K562 (cell line): ENCODE measurements at regions not wholly inside any gene's neighbourhood (a gene's known extent, or its start where the extent isn't known, plus 50 kb on each side); places are given as distances from the start of the nearest gene placed in this dataset.

Experiments used
- ATAC-seq: fragments of 200-7000 bp; cut with Tn5 transposase; 3 replicates; pipeline ENCODE4 v1.9.1; 2020; ENCODE audit warnings: moderate library complexity
- BruUV-seq: library from RNA; stranded (reverse); fragments of 400-500 nt; replicated peaks from 2 replicates; lab custom pipeline; 2021; lab: Mats Ljungman, UMichigan
- CTCF ChIA-PET: fragments of 300-600 bp; formaldehyde crosslinking; extraction: SDS; loops from one replicate; lab custom pipeline; 2021; ENCODE audit warnings: low intra/inter-chr PET ratio; lab: Yijun Ruan, JAX
- POLR2A ChIA-PET: fragments of 300-600, 350-650 bp; sonication (Branson Sonifier 250); formaldehyde crosslinking; extraction: SDS; loops from one replicate; lab custom pipeline; 2021; ENCODE audit warnings: antibody characterized with exemption, inconsistent platforms; lab: Yijun Ruan, JAX
- DNase-seq, 4 experiments: peaks; one replicate each; pipeline versions ENCODE4 v3.0.0 to v3.0.0-alpha.2; 2011 to 2018; ENCODE audit warnings: low spot score in 3 of 4, mixed read lengths in 3 of 4; ENCODE audit errors: extremely low read depth in 1 of 4
- FAIRE-seq: peaks from 2 replicates; lab custom pipeline; 2011; peaks lifted over from hg19 to GRCh38; lab: Jason Lieb, UNC
- H2AFZ ChIP-seq: 2 replicates; pipeline ENCODE4 v1.6.0; 2011; ENCODE audit warnings: low read depth, low read length, control low read depth, inconsistent platforms
- H3K27ac ChIP-seq: fragments of 200-600 bp; 3 replicates; pipeline ENCODE4 v1.8.0; 2011; ENCODE audit warnings: low read depth, mild to moderate bottlenecking, control low read depth, inconsistent platforms, low read length, moderate library complexity, mixed read lengths; ENCODE audit errors: extremely low read depth
- H3K27me3 ChIP-seq, 2 experiments: fragments of 300-600 bp in 1 of 2; 2 replicates in 1 of 2; 3 replicates in 1 of 2; pipeline versions ENCODE4 v1.6.0 to v1.8.0; 2011; ENCODE audit warnings: inconsistent platforms in 2 of 2, low read length in 2 of 2, mild to moderate bottlenecking in 1 of 2, mixed read lengths in 1 of 2, moderate library complexity in 1 of 2; ENCODE audit not compliant: control insufficient read depth in 2 of 2, insufficient read depth in 2 of 2
- H3K36me3 ChIP-seq: fragments of 300-600 bp; 3 replicates; pipeline ENCODE4 v1.8.0; 2011; ENCODE audit warnings: mild to moderate bottlenecking, low read length, inconsistent platforms; ENCODE audit not compliant: control insufficient read depth, insufficient read depth
- H3K4me1 ChIP-seq, 2 experiments: fragments of 200-600 bp in 1 of 2; replicated peaks in 1 of 2; 2 replicates in 1 of 2; 3 replicates in 1 of 2; pipeline versions ENCODE4 v1.5.1 to v1.8.0; 2011; ENCODE audit warnings: inconsistent platforms in 2 of 2, low read length in 2 of 2, mild to moderate bottlenecking in 1 of 2, mixed read lengths in 1 of 2, moderate library complexity in 1 of 2; ENCODE audit not compliant: control insufficient read depth in 2 of 2, insufficient read depth in 2 of 2
- H3K4me2 ChIP-seq: 2 replicates; pipeline ENCODE4 v1.6.1; 2011; ENCODE audit warnings: low read length, control low read depth, inconsistent platforms, mixed read lengths; ENCODE audit not compliant: insufficient read depth
- H3K4me3 ChIP-seq: fragments of 200-600 bp; sonication (generic), shearing (Covaris generic); 2 replicates; pipeline ENCODE4 v1.5.1; 2016; ENCODE audit warnings: control low read depth, inconsistent platforms
- H3K79me2 ChIP-seq: fragments of 200-600 bp; 3 replicates; pipeline ENCODE4 v1.8.0; 2011; ENCODE audit warnings: low read length, inconsistent platforms; ENCODE audit not compliant: control insufficient read depth, insufficient read depth
- H3K9ac ChIP-seq, 2 experiments: 2 replicates each; pipeline versions ENCODE4 v1.6.0 to v1.6.1; 2011; ENCODE audit warnings: low read depth in 2 of 2, low read length in 2 of 2, control low read depth in 1 of 2, inconsistent platforms in 1 of 2, mild to moderate bottlenecking in 1 of 2, mixed read lengths in 1 of 2; ENCODE audit not compliant: insufficient read depth in 1 of 2
- H3K9me1 ChIP-seq: one replicate; pipeline ENCODE4 v1.6.0; 2011; ENCODE audit warnings: inconsistent platforms, mild to moderate bottlenecking, low read length, moderate library complexity; ENCODE audit not compliant: control insufficient read depth, insufficient read depth
- H3K9me3 ChIP-seq: replicated peaks from 2 replicates; pipeline ENCODE4 v1.5.1; 2011; ENCODE audit warnings: low read depth, low read length, inconsistent platforms; ENCODE audit not compliant: control insufficient read depth, insufficient read depth
- H4K20me1 ChIP-seq: replicated peaks from 2 replicates; pipeline ENCODE4 v1.6.1; 2011; ENCODE audit warnings: low read length, inconsistent platforms, mixed read lengths; ENCODE audit not compliant: control insufficient read depth, insufficient read depth
- FOXA1 ChIP-seq: fragments of 450-650 bp; IDR thresholded peaks from 2 replicates; pipeline ENCODE4 v1.6.1; 2016; ENCODE audit warnings: mild to moderate bottlenecking, borderline replicate concordance
- HNRNPLL ChIP-seq: fragments of 200-400 bp; formaldehyde crosslinking; IDR thresholded peaks from 2 replicates; pipeline ENCODE4 v1.6.1; 2017; ENCODE audit warnings: low read length, low read depth, mild to moderate bottlenecking; ENCODE audit not compliant: poor library complexity, severe bottlenecking
- NR3C1 ChIP-seq: sonication (generic); formaldehyde crosslinking; IDR thresholded peaks from 2 replicates; pipeline ENCODE4 v1.8.1; 2022; ENCODE audit warnings: missing genetic modification reagents
- PYGO2 ChIP-seq: fragments of 450-650 bp; IDR thresholded peaks from 2 replicates; pipeline ENCODE4 v1.6.1; 2016; ENCODE audit warnings: mild to moderate bottlenecking, missing genetic modification characterization, moderate library complexity, missing compliant biosample characterization
- SMAD2 ChIP-seq: fragments of 150-350 bp; IDR thresholded peaks from 2 replicates; pipeline ENCODE4 v1.6.1; 2014; ENCODE audit warnings: low read depth, mild to moderate bottlenecking, low read length
- SMAD4 ChIP-seq: fragments of 250-450 bp; sonication (Bioruptor Pico); conservative IDR thresholded peaks from 2 replicates; pipeline ENCODE4 v1.8.0; 2021; ENCODE audit warnings: inconsistent platforms, mild to moderate bottlenecking, moderate library complexity
- SOX6 ChIP-seq: fragments of 450-650 bp; IDR thresholded peaks from 2 replicates; pipeline ENCODE4 v1.6.1; 2014; ENCODE audit warnings: mild to moderate bottlenecking
- ZNF175 ChIP-seq: fragments of 200-800 bp; sonication (Bioruptor generic); IDR thresholded peaks from 2 replicates; pipeline ENCODE4 v1.6.1; 2016; ENCODE audit warnings: low read depth, mild to moderate bottlenecking, missing genetic modification characterization, missing compliant biosample characterization
- ZNF224 ChIP-seq: sonication (generic); formaldehyde crosslinking; IDR thresholded peaks from 2 replicates; pipeline ENCODE4 v1.8.0; 2022; ENCODE audit warnings: mild to moderate bottlenecking, missing genetic modification reagents
- ZNF77 ChIP-seq: fragments of 250-450 bp; sonication (Bioruptor Pico); IDR thresholded peaks from 2 replicates; pipeline ENCODE4 v1.5.0; 2020
- WGBS: fragments of 100-300 bp; shearing (Covaris generic); methylation state at CpG from one replicate; pipeline ENCODE4 v1.1.6; 2016; ENCODE audit warnings: low coverage, mixed read lengths; ENCODE audit not compliant: insufficient coverage; ENCODE audit errors: missing lambda C conversion rate; 5-methylcytosine and 5-hydroxymethylcytosine counted together
- in situ Hi-C: fragments of 300-500 bp; cut with MboI; formaldehyde crosslinking; loops from 4 replicates; pipeline ENCODE4 v1.15.0; 2018; ENCODE audit warnings: inconsistent platforms, mixed read lengths
- intact Hi-C: fragments of 100-400 bp; cut with micrococcal nuclease; formaldehyde crosslinking; loops from 2 replicates; pipeline ENCODE4 v1.14.2; 2022
- TF ChIP-seq, protein P1 (sequence below): fragments of 450-650 bp; IDR thresholded peaks from 2 replicates; pipeline ENCODE4 v1.7.0; 2016; ENCODE audit warnings: borderline replicate concordance
- TF ChIP-seq, protein P2 (sequence below): fragments of 450-650 bp; IDR thresholded peaks from 2 replicates; pipeline ENCODE4 v1.6.1; 2018; ENCODE audit warnings: mild to moderate bottlenecking, low read depth; ENCODE audit not compliant: partially characterized antibody

DNA sequence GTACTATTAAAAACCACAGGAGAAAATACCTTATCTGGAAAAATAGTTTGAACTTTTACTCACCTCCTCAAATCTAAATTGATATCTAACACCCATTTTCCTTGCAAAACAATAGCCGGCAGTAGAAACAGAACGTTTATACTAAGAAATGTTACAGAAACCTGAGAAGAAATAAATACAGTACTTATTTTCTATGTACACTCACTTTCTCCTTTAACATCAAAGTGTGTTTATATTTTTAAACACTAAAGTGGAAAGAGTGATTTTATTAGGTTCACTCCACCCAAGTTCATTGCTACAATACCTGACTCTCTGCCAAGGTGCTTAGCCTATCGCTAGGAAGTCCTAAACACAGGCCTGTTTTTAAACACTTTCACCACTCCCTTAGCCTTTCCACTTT, 87.8 kb upstream of the TJP1 start:
- BruUV-seq: no TSS peak
- TF ChIP-seq, protein P1, sequence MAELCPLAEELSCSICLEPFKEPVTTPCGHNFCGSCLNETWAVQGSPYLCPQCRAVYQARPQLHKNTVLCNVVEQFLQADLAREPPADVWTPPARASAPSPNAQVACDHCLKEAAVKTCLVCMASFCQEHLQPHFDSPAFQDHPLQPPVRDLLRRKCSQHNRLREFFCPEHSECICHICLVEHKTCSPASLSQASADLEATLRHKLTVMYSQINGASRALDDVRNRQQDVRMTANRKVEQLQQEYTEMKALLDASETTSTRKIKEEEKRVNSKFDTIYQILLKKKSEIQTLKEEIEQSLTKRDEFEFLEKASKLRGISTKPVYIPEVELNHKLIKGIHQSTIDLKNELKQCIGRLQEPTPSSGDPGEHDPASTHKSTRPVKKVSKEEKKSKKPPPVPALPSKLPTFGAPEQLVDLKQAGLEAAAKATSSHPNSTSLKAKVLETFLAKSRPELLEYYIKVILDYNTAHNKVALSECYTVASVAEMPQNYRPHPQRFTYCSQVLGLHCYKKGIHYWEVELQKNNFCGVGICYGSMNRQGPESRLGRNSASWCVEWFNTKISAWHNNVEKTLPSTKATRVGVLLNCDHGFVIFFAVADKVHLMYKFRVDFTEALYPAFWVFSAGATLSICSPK: no peak
- TF ChIP-seq ZNF77 (no peak), NR3C1 (CRISPR knock-in tag) (no peak), HNRNPLL (no peak), SMAD2 (no peak), ZNF224 (no peak), FOXA1 (no peak), SOX6 (no peak), PYGO2 (tag) (no peak), ZNF175 (no peak), SMAD4 (CRISPR knock-in tag) (no peak)
- TF ChIP-seq, protein P2, sequence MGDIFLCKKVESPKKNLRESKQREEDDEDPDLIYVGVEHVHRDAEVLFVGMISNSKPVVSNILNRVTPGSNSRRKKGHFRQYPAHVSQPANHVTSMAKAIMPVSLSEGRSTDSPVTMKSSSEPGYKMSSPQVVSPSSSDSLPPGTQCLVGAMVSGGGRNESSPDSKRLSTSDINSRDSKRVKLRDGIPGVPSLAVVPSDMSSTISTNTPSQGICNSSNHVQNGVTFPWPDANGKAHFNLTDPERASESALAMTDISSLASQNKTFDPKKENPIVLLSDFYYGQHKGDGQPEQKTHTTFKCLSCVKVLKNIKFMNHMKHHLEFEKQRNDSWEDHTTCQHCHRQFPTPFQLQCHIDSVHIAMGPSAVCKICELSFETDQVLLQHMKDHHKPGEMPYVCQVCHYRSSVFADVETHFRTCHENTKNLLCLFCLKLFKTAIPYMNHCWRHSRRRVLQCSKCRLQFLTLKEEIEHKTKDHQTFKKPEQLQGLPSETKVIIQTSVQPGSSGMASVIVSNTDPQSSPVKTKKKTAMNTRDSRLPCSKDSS: no peak
- TF ChIP-seq, all 486 proteins: peak for 0
- Histone ChIP-seq H3K79me2 (no peaks in the 10 kb centered on the region), H2AFZ (no peak overlapping the region), H3K27me3 (peaks cover 0 to 6% of the 10 kb centered on the region in 2 experiments; a peak in 2 of 5 replicates), H3K9ac (no peak overlapping the region), H3K4me2 (no peak overlapping the region), H4K20me1 (no peaks in the 10 kb centered on the region), H3K36me3 (no peaks in the 10 kb centered on the region), H3K9me1 (no peaks in the 10 kb centered on the region), H3K4me1 (no peaks in the 10 kb centered on the region), H3K27ac (no peak overlapping the region), H3K9me3 (no peaks in the 10 kb centered on the region), H3K4me3 (no peak overlapping the region)
- DNase-seq (no peak), FAIRE-seq (no peak), ATAC-seq (no peak)
- WGBS: 0% methylated on average over 3 of the region's 3 CpGs
- in situ Hi-C loops (no loop called here), intact Hi-C loops (no loop called here)
- ChIA-PET POLR2A (no interaction called here), CTCF (no interaction called here)
